NCI-H2171 (cell line): ENCODE measurements at regions not wholly inside any gene's neighbourhood (a gene's known extent, or its start where the extent isn't known, plus 50 kb on each side); places are given as distances from the start of the nearest gene placed in this dataset.

Experiments
- DNase-seq: peaks from one replicate; lab custom pipeline; 2025; lab: John Stamatoyannopoulos, UW

- DNase-seq: no peak
Observed at GRCh38 chr7:17689361-17689902, 250.9 kb downstream of the SNX13 start.

- no peak for DNase-seq
Observed at GRCh38 chr7:17690030-17690429, 250.3 kb downstream of the SNX13 start.

- DNase-seq: no peak
Observed at GRCh38 chr7:17696422-17696821, 243.9 kb downstream of the SNX13 start.

- no peak for DNase-seq
Observed at GRCh38 chr7:17697128-17697881, 243.0 kb downstream of the SNX13 start.

- no peak for DNase-seq
Observed at GRCh38 chr7:17699696-17700095, 240.6 kb downstream of the SNX13 start.

GRCh38 chr7:17700138-17700537 lies 240.2 kb downstream of the SNX13 start:
- no peak for DNase-seq

GRCh38 chr7:17706275-17706674 lies 234.0 kb downstream of the SNX13 start:
- DNase-seq: no peak

- DNase-seq: peak; percentile 55
Observed at GRCh38 chr7:17706734-17707133, 233.6 kb downstream of the SNX13 start.

GRCh38 chr7:17709127-17709526 lies 231.2 kb downstream of the SNX13 start:
- DNase-seq: no peak

GRCh38 chr7:17709599-17709998 lies 230.7 kb downstream of the SNX13 start:
- DNase-seq: no peak

- DNase-seq: no peak
Observed at GRCh38 chr7:17710312-17710711, 230.0 kb downstream of the SNX13 start.

- no peak for DNase-seq
Observed at GRCh38 chr7:17713584-17713983, 226.7 kb downstream of the SNX13 start.

GRCh38 chr7:17716816-17717215 lies 223.5 kb downstream of the SNX13 start:
- peak; percentile 21 for DNase-seq

GRCh38 chr7:17719998-17720397 lies 220.3 kb downstream of the SNX13 start:
- no peak for DNase-seq

- no peak for DNase-seq
Observed at GRCh38 chr7:17721736-17722285, 218.5 kb downstream of the SNX13 start.

- no peak for DNase-seq
Observed at GRCh38 chr7:17722798-17723197, 217.5 kb downstream of the SNX13 start.

GRCh38 chr7:17725821-17726220 lies 214.5 kb downstream of the SNX13 start:
- DNase-seq: no peak

- DNase-seq: no peak
Observed at GRCh38 chr7:17732083-17732482, 208.2 kb downstream of the SNX13 start.
